HCT116 (cell line): ENCODE measurements at regions not wholly inside any gene's neighbourhood (a gene's known extent, or its start where the extent isn't known, plus 50 kb on each side); places are given as distances from the start of the nearest gene placed in this dataset.

ENCODE experiments used
- ATAC-seq: fragments of 200-7000 bp; cut with Tn5 transposase; 2 replicates; pipeline ENCODE4 v1.9.1; 2020; ENCODE audit warnings: mild to moderate bottlenecking, moderate library complexity
- BruUV-seq: library from RNA; stranded (reverse); fragments of 400-500 nt; replicated peaks from 2 replicates; lab custom pipeline; 2021; lab: Mats Ljungman, UMichigan
- CTCF ChIA-PET: fragments of 300-600 bp; sonication (Branson Sonifier 250); formaldehyde crosslinking; loops from one replicate; lab custom pipeline; 2021; ENCODE audit warnings: antibody characterized with exemption; lab: Charles Lee
- POLR2A ChIA-PET: fragments of 300-600, 350-600 bp; sonication (Branson Sonifier 250); formaldehyde crosslinking; loops from one replicate; lab custom pipeline; 2021; ENCODE audit warnings: antibody characterized with exemption; lab: Charles Lee
- RAD21 ChIA-PET, 2 experiments: fragments of 300-600 bp; sonication (Branson Sonifier 250); formaldehyde crosslinking; loops; one replicate each; lab custom pipeline; 2023; ENCODE audit warnings: low total read pairs in 2 of 2; ENCODE audit not compliant: uncharacterized antibody in 2 of 2, unreplicated experiment in 2 of 2, low non-redundant PET in 1 of 2; lab: Charles Lee
- DNase-seq: peaks from one replicate; pipeline ENCODE4 v3.0.0-alpha.2; 2010; ENCODE audit warnings: low read depth, low spot score
- H2AFZ ChIP-seq: fragments of 200-600 bp; shearing (Covaris generic), sonication (generic); 2 replicates; pipeline ENCODE4 v1.6.1; 2017; ENCODE audit warnings: low read depth, mixed run types, mixed read lengths, antibody characterized with exemption, low read length; ENCODE audit not compliant: poor library complexity, severe bottlenecking
- H3K27ac ChIP-seq: 2 replicates; pipeline ENCODE4 v1.5.1; 2012; ENCODE audit warnings: low read depth, low read length
- H3K27me3 ChIP-seq: fragments of 200-600 bp; sonication (generic); 2 replicates; pipeline ENCODE4 v1.6.1; 2016; ENCODE audit warnings: mixed run types, low read length, mixed read lengths; ENCODE audit not compliant: insufficient read depth
- H3K36me3 ChIP-seq, 2 experiments: fragments of 200-500 bp in 1 of 2; fragments of 200-600 bp in 1 of 2; sonication (Bioruptor generic) in 1 of 2; sonication (generic) in 1 of 2; 2 replicates each; pipeline versions ENCODE4 v1.5.1 to v1.6.1; 2014 to 2016; ENCODE audit warnings: low read length in 2 of 2, inconsistent platforms in 1 of 2, mixed read lengths in 1 of 2, mixed run types in 1 of 2; ENCODE audit not compliant: insufficient read depth in 2 of 2, control insufficient read depth in 1 of 2
- H3K4me1 ChIP-seq, 2 experiments: fragments of 200-600 bp in 1 of 2; sonication (generic) in 1 of 2; 2 replicates each; pipeline versions ENCODE4 v1.5.1 to v1.6.1; 2012 to 2017; ENCODE audit warnings: low read length in 2 of 2, inconsistent platforms in 1 of 2, mild to moderate bottlenecking in 1 of 2, mixed read lengths in 1 of 2, mixed run types in 1 of 2, moderate library complexity in 1 of 2; ENCODE audit not compliant: insufficient read depth in 2 of 2, control insufficient read depth in 1 of 2
- H3K4me2 ChIP-seq: fragments of 200-600 bp; sonication (generic); 2 replicates; pipeline ENCODE4 v1.6.1; 2017; ENCODE audit warnings: mixed run types, low read length, mixed read lengths
- H3K4me3 ChIP-seq, 2 experiments: fragments of 200-600 bp in 1 of 2; sonication (generic) in 1 of 2; replicated peaks in 1 of 2; 2 replicates each; pipeline ENCODE4 v1.5.1; 2011 to 2016; ENCODE audit warnings: low read length in 2 of 2, control low read depth in 1 of 2, low read depth in 1 of 2, mild to moderate bottlenecking in 1 of 2, mixed read lengths in 1 of 2, mixed run types in 1 of 2
- H3K79me2 ChIP-seq: fragments of 200-600 bp; sonication (generic); 2 replicates; pipeline ENCODE4 v1.6.1; 2017; ENCODE audit warnings: mild to moderate bottlenecking, mixed run types, low read length, moderate library complexity, mixed read lengths; ENCODE audit not compliant: insufficient read depth
- H3K9ac ChIP-seq: fragments of 200-600 bp; sonication (generic); 2 replicates; pipeline ENCODE4 v1.6.1; 2016; ENCODE audit warnings: low read length, mixed read lengths
- H3K9me2 ChIP-seq: fragments of 200-600 bp; sonication (generic), shearing (Covaris generic); 2 replicates; pipeline ENCODE4 v1.6.1; 2017; ENCODE audit warnings: mixed run types, mild to moderate bottlenecking, moderate library complexity; ENCODE audit not compliant: insufficient read depth
- H3K9me3 ChIP-seq, 2 experiments: fragments of 200-500 bp in 1 of 2; fragments of 200-600 bp in 1 of 2; sonication (Bioruptor generic) in 1 of 2; sonication (generic) in 1 of 2; 2 replicates each; pipeline ENCODE4 v1.6.1; 2014 to 2017; ENCODE audit warnings: low read length in 2 of 2, mixed read lengths in 2 of 2, inconsistent platforms in 1 of 2, low read depth in 1 of 2, mild to moderate bottlenecking in 1 of 2, mixed run types in 1 of 2, moderate library complexity in 1 of 2; ENCODE audit not compliant: control insufficient read depth in 1 of 2, insufficient read depth in 1 of 2
- H4K20me1 ChIP-seq: fragments of 200-600 bp; sonication (generic), shearing (Covaris generic); 2 replicates; pipeline ENCODE4 v1.6.1; 2017; ENCODE audit warnings: mixed run types, mild to moderate bottlenecking, moderate library complexity; ENCODE audit not compliant: insufficient read depth
- CBX3 ChIP-seq: IDR thresholded peaks from 2 replicates; pipeline ENCODE4 v1.6.1; 2012; ENCODE audit warnings: low read depth
- CEBPB ChIP-seq: IDR thresholded peaks from 2 replicates; pipeline ENCODE4 v1.6.1; 2012; ENCODE audit warnings: low read depth
- ELF1 ChIP-seq: IDR thresholded peaks from 2 replicates; pipeline ENCODE4 v1.6.1; 2012; ENCODE audit warnings: low read depth, borderline replicate concordance
- EZH2phosphoT487 ChIP-seq: fragments of 200-600 bp; IDR thresholded peaks from 2 replicates; pipeline ENCODE4 v1.6.1; 2018; ENCODE audit warnings: antibody characterized with exemption, borderline replicate concordance
- FOSL1 ChIP-seq: IDR thresholded peaks from 2 replicates; pipeline ENCODE4 v1.6.1; 2012; ENCODE audit warnings: low read depth
- JUND ChIP-seq: IDR thresholded peaks from 2 replicates; pipeline ENCODE4 v1.6.1; 2012
- POLR2A ChIP-seq: IDR thresholded peaks from 2 replicates; pipeline ENCODE4 v1.7.0; 2011; ENCODE audit warnings: borderline replicate concordance; ENCODE audit not compliant: insufficient read depth, insufficient read length; ENCODE audit errors: extremely low read depth
- POLR2AphosphoS5 ChIP-seq: IDR thresholded peaks from 2 replicates; pipeline ENCODE4 v1.6.1; 2011; ENCODE audit warnings: mild to moderate bottlenecking, low read depth, low read length, moderate library complexity
- RAD21 ChIP-seq: IDR thresholded peaks from 2 replicates; pipeline ENCODE4 v1.6.1; 2012; ENCODE audit warnings: low read depth, mild to moderate bottlenecking
- ZBTB33 ChIP-seq: IDR thresholded peaks from 2 replicates; pipeline ENCODE4 v1.6.1; 2011; ENCODE audit warnings: mild to moderate bottlenecking, low read length, moderate library complexity; ENCODE audit not compliant: insufficient replicate concordance; ENCODE audit errors: extremely low read depth
- ZFX ChIP-seq: fragments of 450-650 bp; IDR thresholded peaks from 2 replicates; pipeline ENCODE4 v1.6.1; 2017
- intact Hi-C: fragments of 100-400 bp; cut with micrococcal nuclease; formaldehyde crosslinking; loops from 2 replicates; pipeline ENCODE4 v1.10.0; 2022
- TF ChIP-seq, protein P1 (sequence below), 3 experiments: fragments of 200-600 bp in 1 of 3; sonication (generic) in 1 of 3; IDR thresholded peaks in 2 of 3; conservative IDR thresholded peaks in 1 of 3; 2 replicates each; pipeline ENCODE4 v1.5.1; 2012 to 2017; ENCODE audit warnings: low read depth in 2 of 3, low read length in 2 of 3, antibody characterized with exemption in 1 of 3, borderline replicate concordance in 1 of 3, control low read depth in 1 of 3, mild to moderate bottlenecking in 1 of 3, mixed read lengths in 1 of 3, mixed run types in 1 of 3, moderate library complexity in 1 of 3; ENCODE audit not compliant: insufficient read depth in 1 of 3

DNA sequence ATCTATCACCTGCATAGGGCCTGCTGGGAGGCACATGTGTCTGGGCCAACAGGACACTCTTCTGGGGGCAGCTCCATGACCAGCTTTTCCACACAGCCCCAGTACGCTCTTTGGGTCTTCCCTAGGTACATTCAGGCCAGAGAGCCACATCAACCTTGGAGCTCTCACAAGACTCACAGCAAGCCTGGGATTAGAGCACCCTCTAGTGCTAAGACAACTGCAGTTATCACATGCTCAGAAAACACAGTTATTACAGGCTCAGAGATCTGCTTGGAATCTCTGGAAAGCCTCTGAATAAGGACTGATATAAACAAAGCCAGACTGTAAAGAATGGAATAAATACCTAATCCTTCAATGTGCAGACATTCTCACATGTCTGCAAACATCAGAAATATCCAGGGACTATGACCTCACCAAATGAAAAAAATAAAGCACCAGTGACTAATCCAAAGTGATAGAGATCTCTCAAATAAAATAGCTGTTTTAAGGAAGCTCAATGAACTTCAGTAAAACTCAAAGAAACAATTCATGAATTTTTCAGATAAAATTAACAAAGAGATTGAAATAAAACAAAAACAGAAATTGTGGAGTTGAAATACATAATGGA is 563.9 kb upstream of the NR5A2 start:
- ATAC-seq = peak; percentile 96
- TF ChIP-seq RAD21 = peak; percentile 81
- TF ChIP-seq FOSL1 = no peak
- TF ChIP-seq, protein P1, sequence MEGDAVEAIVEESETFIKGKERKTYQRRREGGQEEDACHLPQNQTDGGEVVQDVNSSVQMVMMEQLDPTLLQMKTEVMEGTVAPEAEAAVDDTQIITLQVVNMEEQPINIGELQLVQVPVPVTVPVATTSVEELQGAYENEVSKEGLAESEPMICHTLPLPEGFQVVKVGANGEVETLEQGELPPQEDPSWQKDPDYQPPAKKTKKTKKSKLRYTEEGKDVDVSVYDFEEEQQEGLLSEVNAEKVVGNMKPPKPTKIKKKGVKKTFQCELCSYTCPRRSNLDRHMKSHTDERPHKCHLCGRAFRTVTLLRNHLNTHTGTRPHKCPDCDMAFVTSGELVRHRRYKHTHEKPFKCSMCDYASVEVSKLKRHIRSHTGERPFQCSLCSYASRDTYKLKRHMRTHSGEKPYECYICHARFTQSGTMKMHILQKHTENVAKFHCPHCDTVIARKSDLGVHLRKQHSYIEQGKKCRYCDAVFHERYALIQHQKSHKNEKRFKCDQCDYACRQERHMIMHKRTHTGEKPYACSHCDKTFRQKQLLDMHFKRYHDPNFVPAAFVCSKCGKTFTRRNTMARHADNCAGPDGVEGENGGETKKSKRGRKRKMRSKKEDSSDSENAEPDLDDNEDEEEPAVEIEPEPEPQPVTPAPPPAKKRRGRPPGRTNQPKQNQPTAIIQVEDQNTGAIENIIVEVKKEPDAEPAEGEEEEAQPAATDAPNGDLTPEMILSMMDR (IDR thresholded peaks at IDR 0.05 in 2 of 3, conservative IDR thresholded peaks at IDR 0.05 in 1 of 3; ENCODE audit: borderline replicate concordance in 1 of 3, insufficient read depth in 1 of 3, low read depth in 2 of 3, low read length in 2 of 3) = peak; percentile 41 to 72 (median 64); a peak in 5 of 6 replicates
- TF ChIP-seq POLR2A = no peak
- TF ChIP-seq, all 23 proteins: peak for 2
- Histone ChIP-seq H3K36me3 (no peaks in the 10 kb centered on the region), H4K20me1 (no peaks in the 10 kb centered on the region), H3K4me3 (no peak overlapping the region), H3K27ac (no peak overlapping the region), H3K4me2 (no peak overlapping the region), H3K4me1 (no peaks in the 10 kb centered on the region), H3K9ac (no peak overlapping the region), H2AFZ (no peak overlapping the region), H3K9me2 (no peaks in the 10 kb centered on the region), H3K9me3 (no peaks in the 10 kb centered on the region), H3K27me3 (no peaks in the 10 kb centered on the region), H3K79me2 (no peaks in the 10 kb centered on the region)
- no TSS peak for BruUV-seq
- ChIA-PET POLR2A (no interaction called here), RAD21 (interaction anchor here (0.7 to 1.3 kb wide), 3 partner anchors 89 to 707 kb away, joined by 3 to 5 read pairs (median 4); no protein-coding TSS in a partner anchor), CTCF (interaction anchor here (0.7 to 1.8 kb wide), 12 partner anchors 9 to 763 kb away, joined by 3 to 8 read pairs (median 3); no protein-coding TSS in a partner anchor)
- intact Hi-C loops = loop anchor here (1.0 to 5.0 kb wide), 2 partner anchors 692 to 706 kb away; no protein-coding TSS in a partner anchor
- peak; percentile 40 for DNase-seq

GRCh38 chr1:199466961-199467360 is 560.5 kb upstream of the NR5A2 start:
- H3K9me2 ChIP-seq = no peaks in the 10 kb centered on the region
- H3K27me3 ChIP-seq = no peaks in the 10 kb centered on the region
- no TSS peak for BruUV-seq
- CTCF ChIA-PET = no interaction called here
- H3K9ac ChIP-seq = no peak overlapping the region
- no peaks in the 10 kb centered on the region for H3K79me2 ChIP-seq
- no peak overlapping the region for H2AFZ ChIP-seq
- H3K9me3 ChIP-seq = no peaks in the 10 kb centered on the region
- H3K4me3 ChIP-seq = no peak overlapping the region
- no peak overlapping the region for H3K27ac ChIP-seq
- RAD21 ChIA-PET = no interaction called here
- no peaks in the 10 kb centered on the region for H3K36me3 ChIP-seq
- H3K4me2 ChIP-seq = no peak overlapping the region
- intact Hi-C loops = no loop called here
- DNase-seq (no peak), ATAC-seq (no peak)
- no peaks in the 10 kb centered on the region for H3K4me1 ChIP-seq
- no peaks in the 10 kb centered on the region for H4K20me1 ChIP-seq
- POLR2A ChIA-PET = no interaction called here
- no peak for TF ChIP-seq POLR2A
- TF ChIP-seq CEBPB = no peak
- TF ChIP-seq POLR2AphosphoS5 = no peak
- TF ChIP-seq ZBTB33 = no peak
- TF ChIP-seq, protein P1 (IDR thresholded peaks at IDR 0.05 in 2 of 3, conservative IDR thresholded peaks at IDR 0.05 in 1 of 3; ENCODE audit: borderline replicate concordance in 1 of 3, insufficient read depth in 1 of 3, low read depth in 2 of 3, low read length in 2 of 3) = no peak
- no peak for TF ChIP-seq FOSL1
- no peak for TF ChIP-seq RAD21
- TF ChIP-seq CBX3 = no peak
- TF ChIP-seq ZFX = no peak
- TF ChIP-seq JUND = no peak
- TF ChIP-seq ELF1 = no peak
- TF ChIP-seq EZH2phosphoT487 = no peak
